ENCODE measurements at regions not wholly inside any gene's neighbourhood (a gene's known extent, or its start where the extent isn't known, plus 50 kb on each side); places are given as distances from the start of the nearest gene placed in this dataset.

DNA sequence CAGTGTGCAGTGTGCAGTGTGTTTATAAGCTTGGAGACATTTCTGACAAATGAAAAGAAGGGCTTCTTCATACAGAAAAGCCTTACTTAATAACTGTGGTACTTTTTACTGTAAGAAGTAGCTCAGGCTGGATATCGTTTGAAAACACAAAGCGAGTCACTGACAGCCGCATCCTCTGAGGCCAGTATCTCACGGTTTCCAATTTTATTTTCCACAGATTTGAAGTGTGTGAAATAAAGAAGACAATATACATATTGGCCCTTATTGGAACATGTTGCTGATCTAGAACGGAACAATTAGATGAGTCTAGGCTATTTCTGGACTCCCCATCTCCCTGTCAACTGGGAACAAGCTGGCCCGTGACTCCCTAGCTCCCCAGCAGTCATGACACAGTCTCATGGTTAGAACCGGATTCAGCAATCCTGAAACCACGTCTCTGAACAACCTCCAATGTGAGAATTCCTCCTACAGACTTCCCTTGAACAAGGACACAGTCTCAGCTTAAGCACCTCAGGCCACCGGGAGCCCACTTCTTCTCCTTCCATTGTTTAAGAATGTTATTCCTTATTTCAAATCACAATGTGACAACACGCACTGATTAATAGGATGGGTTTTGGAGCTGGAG lies 484.5 kb downstream of the COG6 start:
- Histone ChIP-seq H3K4me2 (ENCODE audit: insufficient read depth, low read length, poor library complexity, severe bottlenecking) (no peak overlapping the region), H3K27me3 (ENCODE audit: control insufficient read depth in 3 of 3, insufficient read depth in 3 of 3, low read depth in 1 of 3, low read length in 3 of 3) (no peaks in the 10 kb centered on the region), H3K27ac (replicated peaks; ENCODE audit: low read length) (no peak overlapping the region), H3K79me1 (ENCODE audit: low read depth, low read length) (no peaks in the 10 kb centered on the region), H3K36me3 (replicated peaks in 1 of 2; ENCODE audit: control insufficient read depth in 2 of 2, insufficient read depth in 2 of 2, low read length in 2 of 2) (peaks cover 0 to 1% of the 10 kb centered on the region in 2 donors), H4K8ac (ENCODE audit: low read depth, low read length) (no peak overlapping the region), H3K23ac (ENCODE audit: low read depth, low read length, poor library complexity) (no peak overlapping the region), H3K4me3 (ENCODE audit: low read length in 2 of 2) (no peak overlapping the region), H3K9ac (ENCODE audit: low read depth, low read length, poor library complexity) (no peak overlapping the region), H3K18ac (ENCODE audit: low read length) (no peak overlapping the region), H2BK15ac (ENCODE audit: low read length) (no peak overlapping the region), H2BK12ac (ENCODE audit: low read length) (no peak overlapping the region), H2AK5ac (ENCODE audit: low read depth, low read length) (no peak overlapping the region), H2BK120ac (ENCODE audit: low read depth, low read length) (no peak overlapping the region), H3K4me1 (ENCODE audit: control insufficient read depth in 2 of 2, insufficient read depth in 1 of 2, low read depth in 1 of 2, low read length in 2 of 2) (no peaks in the 10 kb centered on the region), H3K14ac (ENCODE audit: low read length) (no peak overlapping the region), H4K91ac (ENCODE audit: low read depth, low read length, poor library complexity) (no peak overlapping the region), H2AFZ (ENCODE audit: low read length) (no peak overlapping the region), H3K4ac (ENCODE audit: low read length) (no peak overlapping the region), H2BK5ac (ENCODE audit: low read length) (no peak overlapping the region), H3K9me3 (replicated peaks in 1 of 2; ENCODE audit: control insufficient read depth in 2 of 2, insufficient read depth in 1 of 2, low read depth in 1 of 2, low read length in 2 of 2) (no peaks in the 10 kb centered on the region)
- no CpG with 5 or more reads among the region's 10 CpGs for WGBS, 2 donors (ENCODE audit: extremely low coverage in 2 of 2, insufficient read length in 2 of 2, insufficient replicate concordance in 1 of 2)
- DNase-seq (ENCODE audit: low spot score): no peak

DNA sequence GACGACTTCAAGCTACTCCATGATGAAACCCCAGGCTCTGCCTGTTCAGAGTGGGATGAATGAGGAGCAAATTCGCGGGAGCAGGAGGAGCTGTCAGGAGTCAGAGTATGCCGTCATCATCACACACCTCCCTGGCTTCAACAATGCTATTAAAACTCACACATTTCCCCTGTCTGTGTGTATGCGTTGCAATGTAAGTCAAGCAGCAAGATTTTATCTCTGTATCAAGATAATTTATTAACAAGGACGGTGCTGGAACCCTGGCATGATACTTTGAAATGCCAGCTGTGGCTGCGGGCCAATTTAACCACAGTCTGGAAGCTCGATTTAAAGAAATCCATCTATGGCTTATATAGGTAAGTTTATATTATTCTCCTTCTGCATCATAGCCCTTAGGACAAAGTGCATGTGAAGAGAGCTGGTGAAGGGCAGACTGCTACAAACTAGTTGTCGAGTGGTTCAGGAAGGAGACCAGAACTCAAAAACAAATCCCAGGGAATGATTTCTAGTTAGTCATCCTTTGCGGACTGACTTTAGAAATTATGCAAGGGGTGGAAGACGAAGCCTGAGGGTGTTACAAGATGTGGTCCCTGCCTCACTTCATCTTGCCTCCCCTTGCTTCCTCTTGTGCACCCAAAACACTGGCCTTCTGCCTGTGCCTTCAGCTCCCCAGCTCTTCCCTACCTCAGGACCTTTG lies 486.5 kb downstream of the COG6 start:
- Histone ChIP-seq H3K27ac (replicated peaks; ENCODE audit: low read length) (no peak overlapping the region), H2BK12ac (ENCODE audit: low read length) (no peak overlapping the region), H2AK5ac (ENCODE audit: low read depth, low read length) (no peak overlapping the region), H2BK15ac (ENCODE audit: low read length) (no peak overlapping the region), H3K4me3 (ENCODE audit: low read length in 2 of 2) (no peak overlapping the region), H3K4me1 (ENCODE audit: control insufficient read depth in 2 of 2, insufficient read depth in 1 of 2, low read depth in 1 of 2, low read length in 2 of 2) (no peaks in the 10 kb centered on the region), H3K4ac (ENCODE audit: low read length) (no peak overlapping the region), H2AFZ (ENCODE audit: low read length) (no peak overlapping the region), H3K18ac (ENCODE audit: low read length) (no peak overlapping the region), H3K9me3 (replicated peaks in 1 of 2; ENCODE audit: control insufficient read depth in 2 of 2, insufficient read depth in 1 of 2, low read depth in 1 of 2, low read length in 2 of 2) (no peaks in the 10 kb centered on the region), H3K9ac (ENCODE audit: low read depth, low read length, poor library complexity) (no peak overlapping the region), H4K8ac (ENCODE audit: low read depth, low read length) (no peak overlapping the region), H3K23ac (ENCODE audit: low read depth, low read length, poor library complexity) (no peak overlapping the region), H3K36me3 (replicated peaks in 1 of 2; ENCODE audit: control insufficient read depth in 2 of 2, insufficient read depth in 2 of 2, low read length in 2 of 2) (peaks cover 0 to 1% of the 10 kb centered on the region in 2 donors), H4K91ac (ENCODE audit: low read depth, low read length, poor library complexity) (no peak overlapping the region), H3K14ac (ENCODE audit: low read length) (no peak overlapping the region), H2BK120ac (ENCODE audit: low read depth, low read length) (no peak overlapping the region), H3K27me3 (ENCODE audit: control insufficient read depth in 3 of 3, insufficient read depth in 3 of 3, low read depth in 1 of 3, low read length in 3 of 3) (no peaks in the 10 kb centered on the region), H3K79me1 (ENCODE audit: low read depth, low read length) (no peaks in the 10 kb centered on the region), H3K4me2 (ENCODE audit: insufficient read depth, low read length, poor library complexity, severe bottlenecking) (no peak overlapping the region), H2BK5ac (ENCODE audit: low read length) (no peak overlapping the region)
- WGBS, 2 donors (ENCODE audit: extremely low coverage in 2 of 2, insufficient read length in 2 of 2, insufficient replicate concordance in 1 of 2): no CpG with 5 or more reads among the region's 11 CpGs
- no peak for DNase-seq (ENCODE audit: low spot score)

DNA sequence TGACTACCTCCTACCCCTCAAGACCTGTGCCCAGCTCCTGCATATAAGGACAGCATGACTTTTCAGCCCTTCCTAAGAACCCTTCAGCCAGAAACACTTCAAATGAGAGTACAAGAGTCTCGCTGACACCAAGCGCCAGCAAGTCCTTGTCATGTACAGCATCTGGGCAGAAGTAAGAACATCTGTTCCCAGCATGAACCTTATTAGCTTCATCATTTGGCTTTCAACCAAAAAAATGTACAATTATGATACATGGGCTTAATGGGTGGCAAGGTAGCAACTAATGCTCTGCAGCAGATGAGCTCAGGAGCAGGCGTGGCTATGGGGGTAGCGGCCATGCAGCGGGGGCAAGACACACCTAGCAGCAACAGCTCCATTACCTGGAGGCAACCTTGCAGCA lies 487.6 kb downstream of the COG6 start:
- no peaks in the 10 kb centered on the region for H3K4me1 ChIP-seq (ENCODE audit: control insufficient read depth in 2 of 2, insufficient read depth in 1 of 2, low read depth in 1 of 2, low read length in 2 of 2)
- no peaks in the 10 kb centered on the region for H3K9me3 ChIP-seq (replicated peaks in 1 of 2; ENCODE audit: control insufficient read depth in 2 of 2, insufficient read depth in 1 of 2, low read depth in 1 of 2, low read length in 2 of 2)
- H3K36me3 ChIP-seq (replicated peaks in 1 of 2; ENCODE audit: control insufficient read depth in 2 of 2, insufficient read depth in 2 of 2, low read length in 2 of 2): no peaks in the 10 kb centered on the region
- no peak overlapping the region for H2BK120ac ChIP-seq (ENCODE audit: low read depth, low read length)
- H2BK12ac ChIP-seq (ENCODE audit: low read length): no peak overlapping the region
- H3K23ac ChIP-seq (ENCODE audit: low read depth, low read length, poor library complexity): no peak overlapping the region
- H4K8ac ChIP-seq (ENCODE audit: low read depth, low read length): no peak overlapping the region
- no peak for DNase-seq (ENCODE audit: low spot score)
- H2BK15ac ChIP-seq (ENCODE audit: low read length): no peak overlapping the region
- no peak overlapping the region for H3K4ac ChIP-seq (ENCODE audit: low read length)
- no peak overlapping the region for H3K14ac ChIP-seq (ENCODE audit: low read length)
- no peak overlapping the region for H2AFZ ChIP-seq (ENCODE audit: low read length)
- no peak overlapping the region for H4K91ac ChIP-seq (ENCODE audit: low read depth, low read length, poor library complexity)
- no CpG with 5 or more reads among the region's 5 CpGs for WGBS, 2 donors (ENCODE audit: extremely low coverage in 2 of 2, insufficient read length in 2 of 2, insufficient replicate concordance in 1 of 2)
- H3K4me3 ChIP-seq (ENCODE audit: low read length in 2 of 2): no peak overlapping the region
- no peak overlapping the region for H3K27ac ChIP-seq (replicated peaks; ENCODE audit: low read length)
- no peak overlapping the region for H2AK5ac ChIP-seq (ENCODE audit: low read depth, low read length)
- no peaks in the 10 kb centered on the region for H3K79me1 ChIP-seq (ENCODE audit: low read depth, low read length)
- H3K27me3 ChIP-seq (ENCODE audit: control insufficient read depth in 3 of 3, insufficient read depth in 3 of 3, low read depth in 1 of 3, low read length in 3 of 3): no peaks in the 10 kb centered on the region
- no peak overlapping the region for H3K18ac ChIP-seq (ENCODE audit: low read length)
- H3K4me2 ChIP-seq (ENCODE audit: insufficient read depth, low read length, poor library complexity, severe bottlenecking): no peak overlapping the region
- no peak overlapping the region for H2BK5ac ChIP-seq (ENCODE audit: low read length)
- H3K9ac ChIP-seq (ENCODE audit: low read depth, low read length, poor library complexity): no peak overlapping the region

DNA sequence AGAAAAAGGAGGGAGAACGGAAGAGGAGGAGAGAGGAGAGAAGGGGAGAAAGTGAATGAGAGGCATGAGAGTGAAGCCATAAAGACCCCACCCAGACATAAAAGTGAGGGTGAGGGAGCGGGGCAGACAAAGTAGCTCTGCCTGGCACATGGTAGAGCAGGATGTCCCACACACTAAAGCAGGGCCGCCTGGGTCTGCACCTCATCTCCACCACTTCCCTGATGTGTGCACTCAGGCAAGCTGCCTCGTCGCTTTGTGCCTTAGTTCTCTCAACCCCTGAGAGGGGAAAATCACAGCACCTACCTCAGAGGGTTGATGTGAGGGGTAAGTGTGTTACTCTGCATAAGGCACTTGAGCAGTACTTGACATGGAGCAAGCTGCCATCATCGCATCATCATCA lies 488.1 kb downstream of the COG6 start:
- H2AK5ac ChIP-seq (ENCODE audit: low read depth, low read length): no peak overlapping the region
- no peak overlapping the region for H3K9ac ChIP-seq (ENCODE audit: low read depth, low read length, poor library complexity)
- no peak overlapping the region for H3K4me3 ChIP-seq (ENCODE audit: low read length in 2 of 2)
- H3K18ac ChIP-seq (ENCODE audit: low read length): no peak overlapping the region
- no peaks in the 10 kb centered on the region for H3K27me3 ChIP-seq (ENCODE audit: control insufficient read depth in 3 of 3, insufficient read depth in 3 of 3, low read depth in 1 of 3, low read length in 3 of 3)
- no peak overlapping the region for H3K4me2 ChIP-seq (ENCODE audit: insufficient read depth, low read length, poor library complexity, severe bottlenecking)
- no peak overlapping the region for H3K4ac ChIP-seq (ENCODE audit: low read length)
- no peak overlapping the region for H4K91ac ChIP-seq (ENCODE audit: low read depth, low read length, poor library complexity)
- no peak overlapping the region for H2BK5ac ChIP-seq (ENCODE audit: low read length)
- H3K9me3 ChIP-seq (replicated peaks in 1 of 2; ENCODE audit: control insufficient read depth in 2 of 2, insufficient read depth in 1 of 2, low read depth in 1 of 2, low read length in 2 of 2): no peaks in the 10 kb centered on the region
- no peak overlapping the region for H3K14ac ChIP-seq (ENCODE audit: low read length)
- no peak overlapping the region for H3K27ac ChIP-seq (replicated peaks; ENCODE audit: low read length)
- no peak overlapping the region for H2BK15ac ChIP-seq (ENCODE audit: low read length)
- no peaks in the 10 kb centered on the region for H3K79me1 ChIP-seq (ENCODE audit: low read depth, low read length)
- H4K8ac ChIP-seq (ENCODE audit: low read depth, low read length): no peak overlapping the region
- H3K4me1 ChIP-seq (ENCODE audit: control insufficient read depth in 2 of 2, insufficient read depth in 1 of 2, low read depth in 1 of 2, low read length in 2 of 2): no peaks in the 10 kb centered on the region
- no peak overlapping the region for H2AFZ ChIP-seq (ENCODE audit: low read length)
- H3K23ac ChIP-seq (ENCODE audit: low read depth, low read length, poor library complexity): no peak overlapping the region
- no peak for DNase-seq (ENCODE audit: low spot score)
- no CpG with 5 or more reads among the region's 6 CpGs for WGBS, 2 donors (ENCODE audit: extremely low coverage in 2 of 2, insufficient read length in 2 of 2, insufficient replicate concordance in 1 of 2)
- H2BK120ac ChIP-seq (ENCODE audit: low read depth, low read length): no peak overlapping the region
- H2BK12ac ChIP-seq (ENCODE audit: low read length): no peak overlapping the region
- no peaks in the 10 kb centered on the region for H3K36me3 ChIP-seq (replicated peaks in 1 of 2; ENCODE audit: control insufficient read depth in 2 of 2, insufficient read depth in 2 of 2, low read length in 2 of 2)

All from neuronal stem cell (in vitro differentiated cells).